HG02678 (cell line): ENCODE measurements at regions not wholly inside any gene's neighbourhood (a gene's known extent, or its start where the extent isn't known, plus 50 kb on each side); places are given as distances from the start of the nearest gene placed in this dataset.
"Not testable (repeated sequence)": the region's sequence is repeated elsewhere in the genome, so short reads cannot be mapped to it uniquely, and the experiment has no call there.

ENCODE experiments used
- ATAC-seq: cut with Tn5 transposase; IDR thresholded peaks from one replicate; pipeline ENCODE4 v1.9.1; 2021; ENCODE audit warnings: mild to moderate bottlenecking, moderate library complexity; ENCODE audit not compliant: unreplicated experiment

GRCh38 chr7:51973939-51974338 is 657.3 kb upstream of the COBL start:
- no peak for ATAC-seq

- no peak for ATAC-seq
Measured at GRCh38 chr7:51973071-51973470, 656.5 kb upstream of the COBL start.

- ATAC-seq = no peak
Measured at GRCh38 chr7:51970961-51971665, 654.5 kb upstream of the COBL start.

GRCh38 chr7:51968461-51968860 is 651.9 kb upstream of the COBL start:
- ATAC-seq = no peak

- no peak for ATAC-seq
Measured at GRCh38 chr7:51965454-51965853, 648.8 kb upstream of the COBL start.

GRCh38 chr7:51961804-51962203 is 645.2 kb upstream of the COBL start:
- no peak for ATAC-seq

- ATAC-seq = no peak
Measured at GRCh38 chr7:51950813-51951212, 634.2 kb upstream of the COBL start.

GRCh38 chr7:51949726-51950644 is 633.4 kb upstream of the COBL start:
- ATAC-seq = no peak

GRCh38 chr7:51930834-51931233 is 614.2 kb upstream of the COBL start:
- no peak for ATAC-seq

GRCh38 chr7:51929818-51930217 is 613.2 kb upstream of the COBL start:
- no peak for ATAC-seq

GRCh38 chr7:51927738-51928137 is 611.1 kb upstream of the COBL start:
- ATAC-seq = no peak

GRCh38 chr7:51918581-51918980 is 602.0 kb upstream of the COBL start:
- ATAC-seq = no peak

GRCh38 chr7:51901489-51901840 is 584.9 kb upstream of the COBL start:
- no peak for ATAC-seq

- not testable (repeated sequence) for ATAC-seq
Measured at GRCh38 chr7:51900755-51901488, 584.3 kb upstream of the COBL start.

GRCh38 chr7:51899611-51900010 is 583.0 kb upstream of the COBL start:
- ATAC-seq = no peak

GRCh38 chr7:51882412-51882811 is 565.8 kb upstream of the COBL start:
- no peak for ATAC-seq

- no peak for ATAC-seq
Measured at GRCh38 chr7:51881309-51881708, 564.7 kb upstream of the COBL start.

GRCh38 chr7:51878865-51879264 is 562.3 kb upstream of the COBL start:
- no peak for ATAC-seq

GRCh38 chr7:51869452-51869851 is 552.8 kb upstream of the COBL start:
- ATAC-seq = no peak

GRCh38 chr7:51867117-51867516 is 550.5 kb upstream of the COBL start:
- ATAC-seq = no peak

- ATAC-seq = no peak
Measured at GRCh38 chr7:51860305-51860704, 543.7 kb upstream of the COBL start.

GRCh38 chr7:51850126-51850525 is 533.5 kb upstream of the COBL start:
- ATAC-seq = no peak
